AG04450 (cell line): ENCODE measurements at regions not wholly inside any gene's neighbourhood (a gene's known extent, or its start where the extent isn't known, plus 50 kb on each side); places are given as distances from the start of the nearest gene placed in this dataset.

ENCODE experiments used
- CTCF ChIA-PET: fragments of 300-600, 350-600 bp; formaldehyde crosslinking; extraction: SDS; loops from one replicate; lab custom pipeline; 2022; ENCODE audit warnings: antibody characterized with exemption, inconsistent platforms; lab: Charles Lee
- POLR2A ChIA-PET: fragments of 350-600 bp; formaldehyde crosslinking; extraction: SDS; loops from one replicate; lab custom pipeline; 2021; ENCODE audit warnings: antibody characterized with exemption, inconsistent platforms; lab: Yijun Ruan, JAX
- DNase-seq: peaks from one replicate; pipeline ENCODE4 v3.0.0-alpha.2; 2011; ENCODE audit warnings: low read depth, low spot score
- H3K27ac ChIP-seq: one replicate; pipeline ENCODE4 v1.5.1; 2012; ENCODE audit warnings: low read depth, low read length, control low read depth
- H3K27me3 ChIP-seq: one replicate; pipeline ENCODE4 v1.6.0; 2012; ENCODE audit warnings: low read length; ENCODE audit not compliant: control insufficient read depth, insufficient read depth
- H3K4me3 ChIP-seq: 2 replicates; pipeline ENCODE4 v1.5.1; 2011; ENCODE audit warnings: mild to moderate bottlenecking, low read depth, low read length, control low read depth
- H3K9me3 ChIP-seq: 2 replicates; pipeline ENCODE4 v1.5.1; 2012; ENCODE audit warnings: low read length; ENCODE audit not compliant: control insufficient read depth, insufficient read depth
- TF ChIP-seq, protein P1 (sequence below): IDR thresholded peaks from 2 replicates; pipeline ENCODE4 v1.5.1; 2011; ENCODE audit warnings: low read depth, low read length, control low read depth, inconsistent platforms

- Histone ChIP-seq H3K9me3 (no peaks in the 10 kb centered on the region), H3K4me3 (no peak overlapping the region), H3K27ac (no peak overlapping the region), H3K27me3 (no peaks in the 10 kb centered on the region)
- TF ChIP-seq, protein P1, sequence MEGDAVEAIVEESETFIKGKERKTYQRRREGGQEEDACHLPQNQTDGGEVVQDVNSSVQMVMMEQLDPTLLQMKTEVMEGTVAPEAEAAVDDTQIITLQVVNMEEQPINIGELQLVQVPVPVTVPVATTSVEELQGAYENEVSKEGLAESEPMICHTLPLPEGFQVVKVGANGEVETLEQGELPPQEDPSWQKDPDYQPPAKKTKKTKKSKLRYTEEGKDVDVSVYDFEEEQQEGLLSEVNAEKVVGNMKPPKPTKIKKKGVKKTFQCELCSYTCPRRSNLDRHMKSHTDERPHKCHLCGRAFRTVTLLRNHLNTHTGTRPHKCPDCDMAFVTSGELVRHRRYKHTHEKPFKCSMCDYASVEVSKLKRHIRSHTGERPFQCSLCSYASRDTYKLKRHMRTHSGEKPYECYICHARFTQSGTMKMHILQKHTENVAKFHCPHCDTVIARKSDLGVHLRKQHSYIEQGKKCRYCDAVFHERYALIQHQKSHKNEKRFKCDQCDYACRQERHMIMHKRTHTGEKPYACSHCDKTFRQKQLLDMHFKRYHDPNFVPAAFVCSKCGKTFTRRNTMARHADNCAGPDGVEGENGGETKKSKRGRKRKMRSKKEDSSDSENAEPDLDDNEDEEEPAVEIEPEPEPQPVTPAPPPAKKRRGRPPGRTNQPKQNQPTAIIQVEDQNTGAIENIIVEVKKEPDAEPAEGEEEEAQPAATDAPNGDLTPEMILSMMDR: no peak
- ChIA-PET CTCF (interaction anchor here (1.3 kb wide), 1 partner anchor 17 kb away, joined by 4 read pairs; no protein-coding TSS in a partner anchor), POLR2A (no interaction called here)
- no peak for DNase-seq
These were observed 314.2 kb downstream of the RAB38 start for GRCh38 chr11:87861030-87861429.

- ChIA-PET POLR2A (no interaction called here), CTCF (interaction anchor here (1.0 kb wide), 1 partner anchor 693 kb away, joined by 3 read pairs; no protein-coding TSS in a partner anchor)
- Histone ChIP-seq H3K9me3 (no peaks in the 10 kb centered on the region), H3K27me3 (no peaks in the 10 kb centered on the region), H3K27ac (no peak overlapping the region), H3K4me3 (no peak overlapping the region)
- DNase-seq: no peak
- TF ChIP-seq, protein P1: no peak
These were observed 315.6 kb downstream of the RAB38 start for GRCh38 chr11:87859636-87860035.

DNA sequence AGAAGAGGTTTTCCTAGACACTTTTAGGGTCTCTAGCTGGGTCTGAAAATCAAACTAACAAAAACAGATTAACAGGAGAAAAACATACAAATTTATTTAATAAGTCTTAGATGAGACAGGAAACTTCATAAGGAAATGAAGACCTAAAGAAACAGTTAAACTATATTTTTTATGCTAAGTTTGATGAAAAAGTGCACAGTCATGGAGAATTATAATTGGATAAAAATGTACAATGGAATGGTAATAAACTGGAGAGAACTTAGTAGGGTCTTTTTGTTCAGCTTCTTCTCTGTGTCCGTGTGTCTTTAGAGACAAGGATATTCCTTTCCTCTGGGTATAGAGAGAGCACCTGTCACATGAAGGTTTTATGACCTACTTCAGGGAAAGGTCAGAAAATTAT lies 323.4 kb downstream of the RAB38 start:
- no peak for DNase-seq
- Histone ChIP-seq H3K27me3 (no peaks in the 10 kb centered on the region), H3K27ac (no peak overlapping the region), H3K4me3 (no peak overlapping the region), H3K9me3 (no peaks in the 10 kb centered on the region)
- ChIA-PET CTCF (interaction anchor here (0.9 to 1.1 kb wide), 2 partner anchors 27 to 700 kb away, joined by 4 to 5 read pairs; no protein-coding TSS in a partner anchor), POLR2A (no interaction called here)
- TF ChIP-seq, protein P1: no peak

- peak; percentile 11 for DNase-seq
- no peaks in the 10 kb centered on the region for H3K9me3 ChIP-seq
- TF ChIP-seq, protein P1: no peak
- H3K4me3 ChIP-seq: no peak overlapping the region
- no peaks in the 10 kb centered on the region for H3K27me3 ChIP-seq
- no peak overlapping the region for H3K27ac ChIP-seq
- ChIA-PET CTCF (interaction anchor here (0.6 to 1.1 kb wide), 3 partner anchors 27 to 701 kb away, joined by 3 to 5 read pairs (median 4); no protein-coding TSS in a partner anchor), POLR2A (no interaction called here)
These were observed 324.0 kb downstream of the RAB38 start for GRCh38 chr11:87851234-87851633.

GRCh38 chr11:87849216-87849615 lies 326.0 kb downstream of the RAB38 start:
- no peak for DNase-seq
- ChIA-PET CTCF (no interaction called here), POLR2A (no interaction called here)
- no peaks in the 10 kb centered on the region for H3K9me3 ChIP-seq
- no peaks in the 10 kb centered on the region for H3K27me3 ChIP-seq
- TF ChIP-seq, protein P1: no peak
- no peak overlapping the region for H3K4me3 ChIP-seq
- H3K27ac ChIP-seq: no peak overlapping the region
